Endodermal cell (in vitro differentiated cells): ENCODE measurements at regions not wholly inside any gene's neighbourhood (a gene's known extent, or its start where the extent isn't known, plus 50 kb on each side); places are given as distances from the start of the nearest gene placed in this dataset.
A peak's percentile ranks its signal among the peaks of the same experiment; 100 is the strongest.

ENCODE experiments used
- DNase-seq: peaks from one replicate; pipeline ENCODE4 v3.0.0-alpha.2; 2017
- H3K27ac ChIP-seq: 2 replicates; pipeline ENCODE4 v1.5.1; 2013; ENCODE audit warnings: mild to moderate bottlenecking, low read depth, low read length, moderate library complexity
- H3K27me3 ChIP-seq: 2 replicates; pipeline ENCODE4 v1.6.1; 2013; ENCODE audit warnings: mild to moderate bottlenecking, low read length, moderate library complexity; ENCODE audit not compliant: insufficient read depth, control insufficient read depth, poor library complexity, severe bottlenecking
- H3K36me3 ChIP-seq: 2 replicates; pipeline ENCODE4 v1.7.0; 2013; ENCODE audit warnings: mild to moderate bottlenecking, low read length, moderate library complexity; ENCODE audit not compliant: control insufficient read depth, insufficient read depth
- H3K4me1 ChIP-seq: one replicate; pipeline ENCODE4 v1.7.0; 2013; ENCODE audit warnings: low read length; ENCODE audit not compliant: control insufficient read depth, insufficient read depth
- H3K4me3 ChIP-seq: 2 replicates; pipeline ENCODE4 v1.5.1; 2013; ENCODE audit warnings: mild to moderate bottlenecking, low read length, moderate library complexity
- H3K9ac ChIP-seq: 2 replicates; pipeline ENCODE4 v1.6.1; 2013; ENCODE audit warnings: mild to moderate bottlenecking, low read length, moderate library complexity; ENCODE audit not compliant: poor library complexity, severe bottlenecking; ENCODE audit errors: extremely low read depth
- H3K9me3 ChIP-seq: 2 replicates; pipeline ENCODE4 v1.6.1; 2013; ENCODE audit warnings: mild to moderate bottlenecking, low read length, moderate library complexity; ENCODE audit not compliant: control insufficient read depth
- H3K27ac Mint-ChIP-seq: 2 replicates; pipeline ENCODE4 v1.8.0; 2020; ENCODE audit warnings: mixed read lengths
- H3K27me3 Mint-ChIP-seq: 2 replicates; pipeline ENCODE4 v1.8.0; 2021; ENCODE audit warnings: mild to moderate bottlenecking, mixed read lengths; ENCODE audit not compliant: insufficient read depth
- H3K36me3 Mint-ChIP-seq: 2 replicates; pipeline ENCODE4 v1.8.0; 2020; ENCODE audit warnings: low read depth, mixed read lengths
- H3K4me1 Mint-ChIP-seq: 2 replicates; pipeline ENCODE4 v1.8.0; 2020; ENCODE audit warnings: mixed read lengths
- H3K4me3 Mint-ChIP-seq: 2 replicates; pipeline ENCODE4 v1.8.0; 2020; ENCODE audit warnings: mild to moderate bottlenecking, moderate library complexity, mixed read lengths
- H3K9me3 Mint-ChIP-seq: 2 replicates; pipeline ENCODE4 v1.8.0; 2020; ENCODE audit warnings: mild to moderate bottlenecking, mixed read lengths
- CTCF ChIP-seq: fragments of 200-600 bp; sonication (generic); conservative IDR thresholded peaks from 2 replicates; pipeline ENCODE4 v1.5.0; 2021; ENCODE audit warnings: antibody characterized with exemption, mild to moderate bottlenecking
- WGBS, 2 experiments: methylation state at CpG; one replicate each; pipeline versions ENCODE4 v1.1.5 to v1.1.7; 2013; ENCODE audit warnings: missing lambda C conversion rate in 2 of 2, mixed read lengths in 1 of 2; ENCODE audit not compliant: insufficient coverage in 1 of 2, insufficient read length in 1 of 2; 5-methylcytosine and 5-hydroxymethylcytosine counted together

GRCh38 chr1:5298376-5298775 is 644.0 kb downstream of the AJAP1 start:
- Histone ChIP-seq H3K27me3 (no peaks in the 10 kb centered on the region), H3K9ac (no peak overlapping the region), H3K27ac (no peak overlapping the region), H3K4me1 (no peaks in the 10 kb centered on the region), H3K36me3 (no peaks in the 10 kb centered on the region), H3K9me3 (no peaks in the 10 kb centered on the region), H3K4me3 (no peak overlapping the region)
- Mint-ChIP-seq H3K27ac (no peak overlapping the region), H3K4me3 (no peak overlapping the region), H3K4me1 (peaks cover 4% of the 10 kb centered on the region), H3K36me3 (no peaks in the 10 kb centered on the region), H3K9me3 (no peaks in the 10 kb centered on the region), H3K27me3 (peaks cover 10% of the 10 kb centered on the region)
- no peak for TF ChIP-seq CTCF
- no peak for DNase-seq
- 92 to 99% methylated on average over 6 of the region's 6 CpGs for WGBS, 2 experiments

- DNase-seq = no peak
- WGBS, 2 experiments = 91 to 98% methylated on average over 1 of the region's 1 CpG
- peaks cover 13% of the 10 kb centered on the region for H3K27me3 Mint-ChIP-seq
These were observed 643.5 kb downstream of the AJAP1 start for GRCh38 chr1:5297886-5298239.

GRCh38 chr1:5297180-5297885 is 642.9 kb downstream of the AJAP1 start:
- Mint-ChIP-seq H3K36me3 (no peaks in the 10 kb centered on the region), H3K4me1 (peaks cover 4% of the 10 kb centered on the region), H3K27ac (no peak overlapping the region), H3K4me3 (no peak overlapping the region), H3K9me3 (no peaks in the 10 kb centered on the region), H3K27me3 (peaks cover 13% of the 10 kb centered on the region)
- Histone ChIP-seq H3K27ac (peak overlapping the region; percentile 44), H3K27me3 (no peaks in the 10 kb centered on the region), H3K9me3 (no peaks in the 10 kb centered on the region), H3K36me3 (no peaks in the 10 kb centered on the region), H3K9ac (no peak overlapping the region), H3K4me1 (no peaks in the 10 kb centered on the region), H3K4me3 (no peak overlapping the region)
- TF ChIP-seq CTCF = no peak
- no peak for DNase-seq
- WGBS, 2 experiments = 87 to 88% methylated on average over 6 to 9 of the region's 9 CpGs

More at GRCh38 chr1:5297886-5298239, 643.5 kb downstream of the AJAP1 start:
- H3K4me1 Mint-ChIP-seq = peaks cover 4% of the 10 kb centered on the region
- H3K9ac ChIP-seq = no peak overlapping the region
- H3K27me3 ChIP-seq = no peaks in the 10 kb centered on the region
- no peaks in the 10 kb centered on the region for H3K36me3 Mint-ChIP-seq
- TF ChIP-seq CTCF = no peak
- peak overlapping the region; percentile 44 for H3K27ac ChIP-seq
- no peak overlapping the region for H3K4me3 ChIP-seq
- no peaks in the 10 kb centered on the region for H3K4me1 ChIP-seq
- no peaks in the 10 kb centered on the region for H3K9me3 Mint-ChIP-seq
- H3K4me3 Mint-ChIP-seq = no peak overlapping the region
- no peaks in the 10 kb centered on the region for H3K36me3 ChIP-seq
- no peak overlapping the region for H3K27ac Mint-ChIP-seq
- no peaks in the 10 kb centered on the region for H3K9me3 ChIP-seq
